ENCODE measurements at regions not wholly inside any gene's neighbourhood (a gene's known extent, or its start where the extent isn't known, plus 50 kb on each side); places are given as distances from the start of the nearest gene placed in this dataset.

DNA sequence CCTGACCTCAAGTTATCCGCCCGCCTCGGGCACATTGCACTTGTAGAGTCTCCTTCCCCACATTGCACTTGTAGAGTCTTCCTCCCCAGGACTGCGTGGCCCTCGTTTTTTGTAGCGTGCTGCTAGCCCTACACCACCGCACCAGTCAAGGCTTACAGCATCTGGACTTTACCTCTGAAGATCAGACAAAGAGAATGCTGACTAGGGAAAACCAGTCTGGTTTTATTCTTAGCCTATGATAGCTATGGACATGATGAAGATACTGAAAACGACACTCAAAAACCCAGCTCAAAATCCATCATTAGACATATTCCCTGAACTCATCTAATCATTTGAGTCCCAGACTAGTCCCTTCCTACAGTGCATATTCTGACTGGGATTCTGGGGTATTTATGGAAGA lies 71.9 kb upstream of the AKR1E2 start:
- no peak overlapping the region for H3K4me3 Mint-ChIP-seq
- H3K27me3 Mint-ChIP-seq: peaks cover 23 to 33% of the 10 kb centered on the region in 2 donors
- no peaks in the 10 kb centered on the region for H3K9me3 Mint-ChIP-seq
- Histone ChIP-seq H3K36me3 (ENCODE audit: control insufficient read depth in 2 of 2, extremely low read depth in 1 of 2, insufficient read depth in 1 of 2, low read length in 1 of 2) (no peaks in the 10 kb centered on the region), H3K27ac (ENCODE audit: low read length) (no peak overlapping the region), H3K27me3 (replicated peaks in 1 of 2; ENCODE audit: control insufficient read depth in 2 of 2, extremely low read depth in 1 of 2, insufficient read depth in 2 of 2, low read length in 1 of 2) (peaks cover 0 to 4% of the 10 kb centered on the region in 2 experiments), H3K4me3 (ENCODE audit: control insufficient read depth in 1 of 2, extremely low read depth in 1 of 2, low read length in 1 of 2) (no peak overlapping the region), H3K4me1 (ENCODE audit: control insufficient read depth in 1 of 2, extremely low read depth in 1 of 2, insufficient read depth in 2 of 2, low read length in 2 of 2) (no peaks in the 10 kb centered on the region), H3K9me3 (no peaks in the 10 kb centered on the region)
- 78% methylated on average over 5 of the region's 8 CpGs for WGBS (ENCODE audit: insufficient coverage)
- H3K4me1 Mint-ChIP-seq: no peaks in the 10 kb centered on the region
- DNase-seq: no peak
- H3K36me3 Mint-ChIP-seq: no peaks in the 10 kb centered on the region
- ATAC-seq (replicated peaks in 1 of 4): no peak
- no peak overlapping the region for H3K27ac Mint-ChIP-seq
- POLR2A ChIA-PET: no interaction called here
- CTCF ChIA-PET: no interaction called here

DNA sequence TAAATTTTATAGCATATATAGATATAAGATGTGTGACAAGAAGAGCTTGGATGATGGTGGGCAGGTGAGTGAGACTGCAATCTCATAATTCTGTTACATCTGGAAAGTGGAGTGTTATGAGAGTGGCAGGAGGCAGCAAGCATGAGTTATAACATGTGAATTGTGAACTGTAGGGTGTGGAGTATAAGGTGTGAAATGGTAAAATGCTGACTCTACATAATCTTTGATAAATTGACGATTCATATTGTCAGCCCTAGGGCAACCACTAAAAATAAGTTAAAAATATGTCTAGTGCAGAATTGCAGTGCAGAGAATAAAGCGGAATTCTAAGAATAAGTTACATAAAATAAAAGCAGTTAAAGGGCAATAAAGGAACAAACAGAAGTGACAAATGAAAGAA lies 74.8 kb upstream of the AKR1E2 start:
- Histone ChIP-seq H3K36me3 (ENCODE audit: control insufficient read depth in 2 of 2, extremely low read depth in 1 of 2, insufficient read depth in 1 of 2, low read length in 1 of 2) (no peaks in the 10 kb centered on the region), H3K27ac (ENCODE audit: low read length) (no peak overlapping the region), H3K4me3 (ENCODE audit: control insufficient read depth in 1 of 2, extremely low read depth in 1 of 2, low read length in 1 of 2) (no peak overlapping the region), H3K4me1 (ENCODE audit: control insufficient read depth in 1 of 2, extremely low read depth in 1 of 2, insufficient read depth in 2 of 2, low read length in 2 of 2) (no peaks in the 10 kb centered on the region), H3K27me3 (replicated peaks in 1 of 2; ENCODE audit: control insufficient read depth in 2 of 2, extremely low read depth in 1 of 2, insufficient read depth in 2 of 2, low read length in 1 of 2) (peaks cover 0 to 6% of the 10 kb centered on the region in 2 experiments), H3K9me3 (no peaks in the 10 kb centered on the region)
- peaks cover 22 to 23% of the 10 kb centered on the region in 2 donors for H3K27me3 Mint-ChIP-seq
- H3K36me3 Mint-ChIP-seq: no peaks in the 10 kb centered on the region
- H3K27ac Mint-ChIP-seq: no peak overlapping the region
- WGBS (ENCODE audit: insufficient coverage): no CpG with 5 or more reads among the region's 2 CpGs
- H3K4me1 Mint-ChIP-seq: no peaks in the 10 kb centered on the region
- no peaks in the 10 kb centered on the region for H3K9me3 Mint-ChIP-seq
- DNase-seq (no peak), ATAC-seq (replicated peaks in 1 of 4) (no peak)
- no peak overlapping the region for H3K4me3 Mint-ChIP-seq
- POLR2A ChIA-PET: no interaction called here
- CTCF ChIA-PET: no interaction called here

GRCh38 chr10:4749271-4749574 lies 76.8 kb upstream of the AKR1E2 start:
- Mint-ChIP-seq H3K36me3 (no peaks in the 10 kb centered on the region), H3K4me3 (no peak overlapping the region), H3K27ac (no peak overlapping the region), H3K27me3 (peaks cover 26 to 29% of the 10 kb centered on the region in 2 donors), H3K4me1 (no peaks in the 10 kb centered on the region), H3K9me3 (no peaks in the 10 kb centered on the region)
- Histone ChIP-seq H3K9me3 (no peaks in the 10 kb centered on the region), H3K4me3 (ENCODE audit: control insufficient read depth in 1 of 2, extremely low read depth in 1 of 2, low read length in 1 of 2) (no peak overlapping the region), H3K27ac (ENCODE audit: low read length) (no peak overlapping the region), H3K36me3 (ENCODE audit: control insufficient read depth in 2 of 2, extremely low read depth in 1 of 2, insufficient read depth in 1 of 2, low read length in 1 of 2) (no peaks in the 10 kb centered on the region), H3K4me1 (ENCODE audit: control insufficient read depth in 1 of 2, extremely low read depth in 1 of 2, insufficient read depth in 2 of 2, low read length in 2 of 2) (no peaks in the 10 kb centered on the region), H3K27me3 (replicated peaks in 1 of 2; ENCODE audit: control insufficient read depth in 2 of 2, extremely low read depth in 1 of 2, insufficient read depth in 2 of 2, low read length in 1 of 2) (peaks cover 0 to 9% of the 10 kb centered on the region in 2 experiments)
- CTCF ChIA-PET: interaction anchor here in 1 of 2 donors (0.6 kb wide), 1 partner anchor 104 kb away, joined by 3 read pairs; no protein-coding TSS in a partner anchor
- DNase-seq: no peak
- POLR2A ChIA-PET: interaction anchor here in 1 of 2 donors (0.5 kb wide), 1 partner anchor 9 kb away, joined by 3 read pairs; no protein-coding TSS in a partner anchor
- WGBS (ENCODE audit: insufficient coverage): no CpG with 5 or more reads among the region's 4 CpGs
- no peak for ATAC-seq (replicated peaks in 1 of 4)

DNA sequence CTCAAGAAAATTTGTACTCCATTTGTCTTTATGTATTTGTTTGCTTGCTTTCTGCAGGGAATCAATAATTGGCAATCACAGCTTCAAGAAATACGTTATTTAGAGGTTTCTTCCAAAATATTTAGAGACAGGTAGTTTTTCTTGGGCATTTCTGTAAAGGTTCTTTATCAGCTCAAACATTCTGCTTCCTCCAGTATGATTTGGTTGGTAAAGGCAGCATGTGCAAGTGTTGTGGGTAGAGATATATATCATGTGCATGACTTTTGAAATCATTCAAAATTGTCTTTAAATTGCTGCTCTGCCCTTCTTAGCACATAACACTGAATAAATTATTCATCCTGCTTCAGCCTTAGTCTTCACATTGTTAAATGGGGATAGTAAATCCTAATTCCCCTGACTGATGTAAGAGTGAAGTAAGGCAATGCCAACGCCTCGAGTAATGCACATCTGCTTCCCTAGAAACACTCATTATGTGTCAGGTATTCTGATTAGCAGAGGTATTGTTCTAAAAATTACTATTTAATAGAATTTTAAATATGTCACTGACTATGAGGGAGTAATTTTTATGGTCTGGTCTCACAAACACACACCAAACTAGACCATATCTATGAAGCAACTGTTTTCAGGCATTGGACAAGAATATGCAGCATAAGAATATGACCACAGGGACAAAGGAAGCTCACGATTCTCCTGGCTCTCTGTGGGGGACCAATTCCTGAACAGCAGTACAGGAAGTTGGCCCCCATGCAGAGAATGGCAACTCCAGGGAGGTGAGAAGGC lies 77.3 kb upstream of the AKR1E2 start:
- ChIA-PET POLR2A (no interaction called here), CTCF (interaction anchor here in 1 of 2 donors (0.6 kb wide), 1 partner anchor 103 kb away, joined by 3 read pairs; no protein-coding TSS in a partner anchor)
- Mint-ChIP-seq H3K27ac (no peak overlapping the region), H3K4me1 (no peaks in the 10 kb centered on the region), H3K36me3 (no peaks in the 10 kb centered on the region), H3K9me3 (peaks cover 0 to 3% (median 0%) of the 10 kb centered on the region in 3 donors), H3K27me3 (peaks cover 29 to 32% of the 10 kb centered on the region in 2 donors), H3K4me3 (no peak overlapping the region)
- 38% methylated on average over 1 of the region's 4 CpGs for WGBS (ENCODE audit: insufficient coverage)
- ATAC-seq (replicated peaks in 1 of 4) (no peak), DNase-seq (no peak)
- Histone ChIP-seq H3K27ac (ENCODE audit: low read length) (no peak overlapping the region), H3K27me3 (replicated peaks in 1 of 2; ENCODE audit: control insufficient read depth in 2 of 2, extremely low read depth in 1 of 2, insufficient read depth in 2 of 2, low read length in 1 of 2) (peaks cover 0 to 12% of the 10 kb centered on the region in 2 experiments), H3K36me3 (ENCODE audit: control insufficient read depth in 2 of 2, extremely low read depth in 1 of 2, insufficient read depth in 1 of 2, low read length in 1 of 2) (no peaks in the 10 kb centered on the region), H3K4me1 (ENCODE audit: control insufficient read depth in 1 of 2, extremely low read depth in 1 of 2, insufficient read depth in 2 of 2, low read length in 2 of 2) (no peaks in the 10 kb centered on the region), H3K4me3 (ENCODE audit: control insufficient read depth in 1 of 2, extremely low read depth in 1 of 2, low read length in 1 of 2) (no peak overlapping the region), H3K9me3 (no peaks in the 10 kb centered on the region)

GRCh38 chr10:4742217-4742616 lies 83.8 kb upstream of the AKR1E2 start:
- CTCF ChIA-PET: no interaction called here
- Mint-ChIP-seq H3K27me3 (peaks cover 26 to 34% of the 10 kb centered on the region in 2 donors), H3K4me1 (no peaks in the 10 kb centered on the region), H3K27ac (no peak overlapping the region), H3K9me3 (peaks cover 0 to 3% (median 0%) of the 10 kb centered on the region in 3 donors), H3K4me3 (no peak overlapping the region), H3K36me3 (no peaks in the 10 kb centered on the region)
- no peak for ATAC-seq (replicated peaks in 1 of 4)
- POLR2A ChIA-PET: no interaction called here
- peaks cover 0 to 6% of the 10 kb centered on the region in 2 experiments for H3K27me3 ChIP-seq (replicated peaks in 1 of 2; ENCODE audit: control insufficient read depth in 2 of 2, extremely low read depth in 1 of 2, insufficient read depth in 2 of 2, low read length in 1 of 2)
- WGBS (ENCODE audit: insufficient coverage): 75% methylated on average over 1 of the region's 2 CpGs
- no peak overlapping the region for H3K4me3 ChIP-seq (ENCODE audit: control insufficient read depth in 1 of 2, extremely low read depth in 1 of 2, low read length in 1 of 2)
- DNase-seq: no peak
- H3K27ac ChIP-seq (ENCODE audit: low read length): no peak overlapping the region
- no peaks in the 10 kb centered on the region for H3K36me3 ChIP-seq (ENCODE audit: control insufficient read depth in 2 of 2, extremely low read depth in 1 of 2, insufficient read depth in 1 of 2, low read length in 1 of 2)
- H3K9me3 ChIP-seq: no peaks in the 10 kb centered on the region
- H3K4me1 ChIP-seq (ENCODE audit: control insufficient read depth in 1 of 2, extremely low read depth in 1 of 2, insufficient read depth in 2 of 2, low read length in 2 of 2): no peaks in the 10 kb centered on the region

- no peak for ATAC-seq (replicated peaks in 1 of 4)
- Histone ChIP-seq H3K36me3 (ENCODE audit: control insufficient read depth in 2 of 2, extremely low read depth in 1 of 2, insufficient read depth in 1 of 2, low read length in 1 of 2) (no peaks in the 10 kb centered on the region), H3K4me1 (ENCODE audit: control insufficient read depth in 1 of 2, extremely low read depth in 1 of 2, insufficient read depth in 2 of 2, low read length in 2 of 2) (no peaks in the 10 kb centered on the region), H3K27ac (ENCODE audit: low read length) (no peak overlapping the region), H3K4me3 (ENCODE audit: control insufficient read depth in 1 of 2, extremely low read depth in 1 of 2, low read length in 1 of 2) (no peak overlapping the region), H3K9me3 (no peaks in the 10 kb centered on the region), H3K27me3 (replicated peaks in 1 of 2; ENCODE audit: control insufficient read depth in 2 of 2, extremely low read depth in 1 of 2, insufficient read depth in 2 of 2, low read length in 1 of 2) (peaks cover 0 to 4% of the 10 kb centered on the region in 2 experiments)
- no peaks in the 10 kb centered on the region for H3K36me3 Mint-ChIP-seq
- H3K27me3 Mint-ChIP-seq: peaks cover 27 to 30% of the 10 kb centered on the region in 2 donors
- DNase-seq: no peak
- WGBS (ENCODE audit: insufficient coverage): 50% methylated on average over 1 of the region's 2 CpGs
- no peaks in the 10 kb centered on the region for H3K4me1 Mint-ChIP-seq
- no peak overlapping the region for H3K27ac Mint-ChIP-seq
- ChIA-PET CTCF (no interaction called here), POLR2A (no interaction called here)
- no peak overlapping the region for H3K4me3 Mint-ChIP-seq
- peaks cover 0 to 3% (median 0%) of the 10 kb centered on the region in 3 donors for H3K9me3 Mint-ChIP-seq
Measured at GRCh38 chr10:4740471-4740870, 85.5 kb upstream of the AKR1E2 start.
